ENCODE measurements at regions not wholly inside any gene's neighbourhood (a gene's known extent, or its start where the extent isn't known, plus 50 kb on each side); places are given as distances from the start of the nearest gene placed in this dataset.

GRCh38 chr9:656926-657568 lies 184.4 kb upstream of the DMRT1 start:
- WGBS: 57% methylated on average over 3 of the region's 3 CpGs

GRCh38 chr9:659286-659685 lies 182.2 kb upstream of the DMRT1 start:
- Histone ChIP-seq H3K4me3 (no peak overlapping the region), H3K9me3 (no peaks in the 10 kb centered on the region), H3K4me1 (replicated peaks) (no peaks in the 10 kb centered on the region), H3K27ac (no peak overlapping the region), H3K36me3 (no peaks in the 10 kb centered on the region), H3K27me3 (replicated peaks; ENCODE audit: insufficient read depth) (no peaks in the 10 kb centered on the region)
- WGBS: 92% methylated on average over 5 of the region's 5 CpGs
- TF ChIP-seq POLR2AphosphoS5 (IDR thresholded peaks at IDR 0.05): no peak
- no peak for TF ChIP-seq CTCF (IDR thresholded peaks at IDR 0.05)
- TF ChIP-seq POLR2A (IDR thresholded peaks at IDR 0.05): no peak
- no peak for DNase-seq (ENCODE audit: low spot score)
- intact Hi-C loops (cut with DNase I): no loop called here

More at GRCh38 chr9:656926-657568, 184.4 kb upstream of the DMRT1 start:
- Histone ChIP-seq H3K27ac (peak overlapping the region; percentile 40 to 68), H3K36me3 (no peaks in the 10 kb centered on the region), H3K27me3 (replicated peaks; ENCODE audit: insufficient read depth) (no peaks in the 10 kb centered on the region), H3K4me3 (no peak overlapping the region), H3K4me1 (replicated peaks) (peaks cover 3% of the 10 kb centered on the region), H3K9me3 (no peaks in the 10 kb centered on the region)
- intact Hi-C loops (cut with DNase I): no loop called here
- TF ChIP-seq CTCF (IDR thresholded peaks at IDR 0.05) (no peak), POLR2A (IDR thresholded peaks at IDR 0.05) (no peak), POLR2AphosphoS5 (IDR thresholded peaks at IDR 0.05) (no peak)
- no peak for DNase-seq (ENCODE audit: low spot score)

- intact Hi-C loops (cut with DNase I): no loop called here
- Histone ChIP-seq H3K9me3 (no peaks in the 10 kb centered on the region), H3K4me1 (replicated peaks) (no peaks in the 10 kb centered on the region), H3K27ac (no peak overlapping the region), H3K27me3 (replicated peaks; ENCODE audit: insufficient read depth) (no peaks in the 10 kb centered on the region), H3K4me3 (no peak overlapping the region), H3K36me3 (no peaks in the 10 kb centered on the region)
- TF ChIP-seq POLR2AphosphoS5 (IDR thresholded peaks at IDR 0.05) (no peak), POLR2A (IDR thresholded peaks at IDR 0.05) (no peak), CTCF (IDR thresholded peaks at IDR 0.05) (no peak)
- DNase-seq (ENCODE audit: low spot score): no peak
- 48% methylated on average over 2 of the region's 2 CpGs for WGBS
Observed at GRCh38 chr9:660227-660626, 181.3 kb upstream of the DMRT1 start.

- Histone ChIP-seq H3K9me3 (no peaks in the 10 kb centered on the region), H3K36me3 (no peaks in the 10 kb centered on the region), H3K27ac (no peak overlapping the region), H3K4me3 (no peak overlapping the region), H3K27me3 (replicated peaks; ENCODE audit: insufficient read depth) (no peaks in the 10 kb centered on the region), H3K4me1 (replicated peaks) (no peaks in the 10 kb centered on the region)
- WGBS: 22% methylated on average over 3 of the region's 3 CpGs
- TF ChIP-seq CTCF (IDR thresholded peaks at IDR 0.05) (no peak), POLR2A (IDR thresholded peaks at IDR 0.05) (no peak), POLR2AphosphoS5 (IDR thresholded peaks at IDR 0.05) (no peak)
- DNase-seq (ENCODE audit: low spot score): no peak
- intact Hi-C loops (cut with DNase I): no loop called here
Observed at GRCh38 chr9:663541-663940, 178.0 kb upstream of the DMRT1 start.

GRCh38 chr9:665296-665695 lies 176.2 kb upstream of the DMRT1 start:
- no peaks in the 10 kb centered on the region for H3K4me1 ChIP-seq (replicated peaks)
- intact Hi-C loops (cut with DNase I): no loop called here
- no peak overlapping the region for H3K4me3 ChIP-seq
- no peak for DNase-seq (ENCODE audit: low spot score)
- no peaks in the 10 kb centered on the region for H3K36me3 ChIP-seq
- H3K27me3 ChIP-seq (replicated peaks; ENCODE audit: insufficient read depth): no peaks in the 10 kb centered on the region
- no peaks in the 10 kb centered on the region for H3K9me3 ChIP-seq
- H3K27ac ChIP-seq: no peak overlapping the region
- WGBS: 87% methylated on average over 2 of the region's 2 CpGs
- TF ChIP-seq CTCF (IDR thresholded peaks at IDR 0.05) (no peak), POLR2A (IDR thresholded peaks at IDR 0.05) (no peak), POLR2AphosphoS5 (IDR thresholded peaks at IDR 0.05) (no peak)

Measured in prostate gland (tissue), 2 donors.